ENCODE measurements at regions not wholly inside any gene's neighbourhood (a gene's known extent, or its start where the extent isn't known, plus 50 kb on each side); places are given as distances from the start of the nearest gene placed in this dataset.

DNA sequence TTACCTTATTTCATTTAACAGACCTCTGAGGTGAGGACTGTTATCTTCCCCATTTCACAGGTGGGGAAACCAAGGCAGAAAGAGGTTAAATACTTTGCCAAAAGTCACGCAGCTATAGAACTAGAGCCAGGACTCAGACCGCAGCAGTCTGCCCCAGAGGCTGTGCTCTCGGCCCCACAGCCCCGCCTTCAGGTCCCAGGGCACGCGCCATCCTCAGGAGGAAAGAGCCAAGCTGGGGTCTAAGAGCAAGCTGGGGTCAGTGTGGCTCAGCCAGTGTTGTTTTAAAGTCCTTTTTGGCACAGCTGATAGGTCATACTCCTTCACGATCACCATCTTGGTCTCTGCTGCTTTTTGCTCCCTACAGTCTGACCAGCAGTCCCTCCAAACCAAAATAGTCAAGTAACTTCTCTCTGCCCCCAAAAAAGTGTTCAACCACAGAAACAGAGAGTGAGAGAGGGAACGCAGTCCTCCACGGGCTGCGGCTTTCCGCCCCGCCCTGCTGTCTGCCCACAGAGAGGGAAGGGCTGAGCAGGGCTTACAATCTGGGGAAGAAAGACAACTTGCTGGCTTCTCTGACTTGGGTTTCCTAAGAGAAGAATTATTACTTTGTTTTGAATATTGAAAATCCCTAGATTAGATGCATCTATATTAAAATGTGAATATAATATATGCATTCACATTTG lies 137.2 kb upstream of the OPCML start:
- Histone ChIP-seq H3K9ac (no peak overlapping the region), H2AFZ (no peak overlapping the region), H3K27ac (no peak overlapping the region), H3K79me2 (no peaks in the 10 kb centered on the region), H3K4me3 (ENCODE audit: low read depth, low read length) (no peak overlapping the region), H3K9me3 (ENCODE audit: control insufficient read depth, low read length) (no peaks in the 10 kb centered on the region), H3K27me3 (ENCODE audit: control insufficient read depth, insufficient read depth, low read length) (no peaks in the 10 kb centered on the region), H3K36me3 (ENCODE audit: control insufficient read depth, insufficient read depth, low read length) (no peaks in the 10 kb centered on the region), H3K4me1 (no peaks in the 10 kb centered on the region), H3K4me2 (ENCODE audit: low read length) (no peak overlapping the region)
- TF ChIP-seq, protein P1, sequence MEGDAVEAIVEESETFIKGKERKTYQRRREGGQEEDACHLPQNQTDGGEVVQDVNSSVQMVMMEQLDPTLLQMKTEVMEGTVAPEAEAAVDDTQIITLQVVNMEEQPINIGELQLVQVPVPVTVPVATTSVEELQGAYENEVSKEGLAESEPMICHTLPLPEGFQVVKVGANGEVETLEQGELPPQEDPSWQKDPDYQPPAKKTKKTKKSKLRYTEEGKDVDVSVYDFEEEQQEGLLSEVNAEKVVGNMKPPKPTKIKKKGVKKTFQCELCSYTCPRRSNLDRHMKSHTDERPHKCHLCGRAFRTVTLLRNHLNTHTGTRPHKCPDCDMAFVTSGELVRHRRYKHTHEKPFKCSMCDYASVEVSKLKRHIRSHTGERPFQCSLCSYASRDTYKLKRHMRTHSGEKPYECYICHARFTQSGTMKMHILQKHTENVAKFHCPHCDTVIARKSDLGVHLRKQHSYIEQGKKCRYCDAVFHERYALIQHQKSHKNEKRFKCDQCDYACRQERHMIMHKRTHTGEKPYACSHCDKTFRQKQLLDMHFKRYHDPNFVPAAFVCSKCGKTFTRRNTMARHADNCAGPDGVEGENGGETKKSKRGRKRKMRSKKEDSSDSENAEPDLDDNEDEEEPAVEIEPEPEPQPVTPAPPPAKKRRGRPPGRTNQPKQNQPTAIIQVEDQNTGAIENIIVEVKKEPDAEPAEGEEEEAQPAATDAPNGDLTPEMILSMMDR (IDR thresholded peaks at IDR 0.05) = no peak

DNA sequence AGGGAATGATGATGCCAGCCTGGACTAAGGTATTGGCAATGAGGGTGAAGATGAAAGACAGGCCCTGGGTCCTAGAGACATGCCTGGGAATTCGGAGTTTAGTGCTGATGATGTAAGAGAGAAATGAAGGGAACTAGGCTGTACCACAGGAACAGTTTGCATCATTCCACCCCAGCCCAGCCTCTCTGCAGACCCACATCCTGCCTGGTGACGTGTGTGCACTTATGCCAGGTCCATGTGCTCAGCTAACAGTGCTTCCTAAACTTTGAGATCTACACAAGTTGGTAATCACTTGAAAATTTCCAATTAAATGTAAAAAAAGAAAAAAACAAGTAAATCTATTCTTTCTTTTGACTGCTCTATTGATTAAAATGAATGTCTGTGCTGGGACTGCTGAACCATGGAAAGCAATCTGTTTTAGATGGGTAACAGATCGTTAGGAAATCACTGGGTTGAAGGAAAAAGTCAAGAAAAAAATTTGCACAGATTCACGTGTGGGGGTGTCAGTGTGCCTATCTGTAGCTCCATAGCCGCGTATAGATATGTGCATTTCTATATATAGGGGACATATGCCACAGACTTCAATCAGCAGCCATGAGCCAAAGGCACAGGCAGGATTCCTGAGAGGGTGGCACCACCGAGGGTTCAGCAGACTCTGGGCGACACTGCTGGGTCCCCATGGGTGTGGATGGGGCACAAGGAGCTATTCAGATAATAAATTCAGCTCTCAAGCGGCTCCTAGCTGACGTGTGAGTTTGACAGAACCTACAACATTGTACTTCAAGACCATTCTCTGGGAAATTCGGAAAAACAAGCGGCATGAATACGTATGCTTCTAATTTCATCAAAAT lies 131.1 kb upstream of the OPCML start:
- TF ChIP-seq, protein P1 (IDR thresholded peaks at IDR 0.05) = no peak
- no peak overlapping the region for H3K4me3 ChIP-seq (ENCODE audit: low read depth, low read length)
- H3K4me2 ChIP-seq (ENCODE audit: low read length) = no peak overlapping the region
- H2AFZ ChIP-seq = no peak overlapping the region
- no peak overlapping the region for H3K27ac ChIP-seq
- no peaks in the 10 kb centered on the region for H3K36me3 ChIP-seq (ENCODE audit: control insufficient read depth, insufficient read depth, low read length)
- H3K27me3 ChIP-seq (ENCODE audit: control insufficient read depth, insufficient read depth, low read length) = no peaks in the 10 kb centered on the region
- H3K4me1 ChIP-seq = no peaks in the 10 kb centered on the region
- H3K9ac ChIP-seq = no peak overlapping the region
- H3K79me2 ChIP-seq = no peaks in the 10 kb centered on the region
- no peaks in the 10 kb centered on the region for H3K9me3 ChIP-seq (ENCODE audit: control insufficient read depth, low read length)

GRCh38 chr11:133661846-133662245 lies 129.5 kb upstream of the OPCML start:
- no peak overlapping the region for H3K4me2 ChIP-seq (ENCODE audit: low read length)
- no peak overlapping the region for H2AFZ ChIP-seq
- TF ChIP-seq, protein P1 (IDR thresholded peaks at IDR 0.05) = no peak
- H3K27me3 ChIP-seq (ENCODE audit: control insufficient read depth, insufficient read depth, low read length) = no peaks in the 10 kb centered on the region
- H3K79me2 ChIP-seq = no peaks in the 10 kb centered on the region
- H3K9me3 ChIP-seq (ENCODE audit: control insufficient read depth, low read length) = no peaks in the 10 kb centered on the region
- H3K9ac ChIP-seq = no peak overlapping the region
- no peak overlapping the region for H3K4me3 ChIP-seq (ENCODE audit: low read depth, low read length)
- no peaks in the 10 kb centered on the region for H3K36me3 ChIP-seq (ENCODE audit: control insufficient read depth, insufficient read depth, low read length)
- no peaks in the 10 kb centered on the region for H3K4me1 ChIP-seq
- H3K27ac ChIP-seq = no peak overlapping the region

- H2AFZ ChIP-seq = no peak overlapping the region
- no peak overlapping the region for H3K9ac ChIP-seq
- no peak overlapping the region for H3K4me3 ChIP-seq (ENCODE audit: low read depth, low read length)
- H3K79me2 ChIP-seq = no peaks in the 10 kb centered on the region
- no peaks in the 10 kb centered on the region for H3K27me3 ChIP-seq (ENCODE audit: control insufficient read depth, insufficient read depth, low read length)
- no peaks in the 10 kb centered on the region for H3K4me1 ChIP-seq
- H3K9me3 ChIP-seq (ENCODE audit: control insufficient read depth, low read length) = no peaks in the 10 kb centered on the region
- TF ChIP-seq, protein P1 (IDR thresholded peaks at IDR 0.05) = no peak
- H3K4me2 ChIP-seq (ENCODE audit: low read length) = no peak overlapping the region
- no peaks in the 10 kb centered on the region for H3K36me3 ChIP-seq (ENCODE audit: control insufficient read depth, insufficient read depth, low read length)
- H3K27ac ChIP-seq = no peak overlapping the region
Observed at GRCh38 chr11:133660202-133660568, 127.9 kb upstream of the OPCML start.

Measured in parathyroid adenoma (tissue), 2 donors.